ENCODE measurements at regions not wholly inside any gene's neighbourhood (a gene's known extent, or its start where the extent isn't known, plus 50 kb on each side); places are given as distances from the start of the nearest gene placed in this dataset.

DNA sequence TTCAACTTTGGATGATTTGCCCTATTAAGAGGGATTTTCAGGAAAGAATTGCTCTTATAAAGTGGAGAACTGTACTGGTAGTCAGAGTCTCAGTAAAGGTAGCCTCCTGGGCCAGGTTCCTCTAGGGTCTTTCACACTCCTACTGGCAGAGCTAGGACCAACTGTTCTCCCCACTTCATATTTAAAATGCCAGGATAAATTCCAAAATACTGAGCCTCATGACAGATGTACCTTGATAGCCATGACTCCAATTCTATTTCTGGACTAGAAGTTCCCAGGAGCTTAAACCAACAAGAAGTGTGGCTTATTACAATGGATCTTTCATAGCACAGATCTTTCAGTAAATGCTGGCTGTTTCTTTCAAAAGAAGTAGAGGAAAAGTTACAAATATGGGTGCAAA is 126.5 kb downstream of the C12orf75 start:
- TF ChIP-seq, protein P1, sequence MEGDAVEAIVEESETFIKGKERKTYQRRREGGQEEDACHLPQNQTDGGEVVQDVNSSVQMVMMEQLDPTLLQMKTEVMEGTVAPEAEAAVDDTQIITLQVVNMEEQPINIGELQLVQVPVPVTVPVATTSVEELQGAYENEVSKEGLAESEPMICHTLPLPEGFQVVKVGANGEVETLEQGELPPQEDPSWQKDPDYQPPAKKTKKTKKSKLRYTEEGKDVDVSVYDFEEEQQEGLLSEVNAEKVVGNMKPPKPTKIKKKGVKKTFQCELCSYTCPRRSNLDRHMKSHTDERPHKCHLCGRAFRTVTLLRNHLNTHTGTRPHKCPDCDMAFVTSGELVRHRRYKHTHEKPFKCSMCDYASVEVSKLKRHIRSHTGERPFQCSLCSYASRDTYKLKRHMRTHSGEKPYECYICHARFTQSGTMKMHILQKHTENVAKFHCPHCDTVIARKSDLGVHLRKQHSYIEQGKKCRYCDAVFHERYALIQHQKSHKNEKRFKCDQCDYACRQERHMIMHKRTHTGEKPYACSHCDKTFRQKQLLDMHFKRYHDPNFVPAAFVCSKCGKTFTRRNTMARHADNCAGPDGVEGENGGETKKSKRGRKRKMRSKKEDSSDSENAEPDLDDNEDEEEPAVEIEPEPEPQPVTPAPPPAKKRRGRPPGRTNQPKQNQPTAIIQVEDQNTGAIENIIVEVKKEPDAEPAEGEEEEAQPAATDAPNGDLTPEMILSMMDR (IDR thresholded peaks at IDR 0.05): no peak
- no peak for TF ChIP-seq POLR2A (IDR thresholded peaks at IDR 0.05)

Measured in uterus (tissue), 2 donors.